ENCODE measurements at regions not wholly inside any gene's neighbourhood (a gene's known extent, or its start where the extent isn't known, plus 50 kb on each side); places are given as distances from the start of the nearest gene placed in this dataset.

- TF ChIP-seq CTCF (IDR thresholded peaks at IDR 0.05), result no peak
Observed at GRCh38 chr2:234395891-234396420, 100.9 kb downstream of the ARL4C start.

- no peak for TF ChIP-seq CTCF (IDR thresholded peaks at IDR 0.05)
Observed at GRCh38 chr2:234394450-234394849, 102.4 kb downstream of the ARL4C start.

- TF ChIP-seq CTCF (IDR thresholded peaks at IDR 0.05), result no peak
Observed at GRCh38 chr2:234393354-234393753, 103.5 kb downstream of the ARL4C start.

- no peak for TF ChIP-seq CTCF (IDR thresholded peaks at IDR 0.05)
Observed at GRCh38 chr2:234392041-234392615, 104.8 kb downstream of the ARL4C start.

- TF ChIP-seq CTCF (IDR thresholded peaks at IDR 0.05), result no peak
Observed at GRCh38 chr2:234391625-234392024, 105.3 kb downstream of the ARL4C start.

- no peak for TF ChIP-seq CTCF (IDR thresholded peaks at IDR 0.05)
Observed at GRCh38 chr2:234388591-234388990, 108.3 kb downstream of the ARL4C start.

GRCh38 chr2:234386971-234387370 is 109.9 kb downstream of the ARL4C start:
- no peak for TF ChIP-seq CTCF (IDR thresholded peaks at IDR 0.05)

GRCh38 chr2:234382131-234382530 is 114.8 kb downstream of the ARL4C start:
- no peak for TF ChIP-seq CTCF (IDR thresholded peaks at IDR 0.05)
